Choroid plexus epithelial cell (primary cell): ENCODE measurements at regions not wholly inside any gene's neighbourhood (a gene's known extent, or its start where the extent isn't known, plus 50 kb on each side); places are given as distances from the start of the nearest gene placed in this dataset.

Experiments
- DNase-seq: peaks from one replicate; pipeline ENCODE4 v3.0.0-alpha.2; 2010; ENCODE audit warnings: low read depth
- H3K4me3 ChIP-seq: 2 replicates; pipeline ENCODE4 v1.5.1; 2011; ENCODE audit warnings: low read depth, mild to moderate bottlenecking, control low read depth, low read length, moderate library complexity
- TF ChIP-seq, protein P1 (sequence below): conservative IDR thresholded peaks from 2 replicates; pipeline ENCODE4 v1.5.1; 2011; ENCODE audit warnings: low read depth, mild to moderate bottlenecking, control low read depth, inconsistent platforms, low read length, moderate library complexity

DNA sequence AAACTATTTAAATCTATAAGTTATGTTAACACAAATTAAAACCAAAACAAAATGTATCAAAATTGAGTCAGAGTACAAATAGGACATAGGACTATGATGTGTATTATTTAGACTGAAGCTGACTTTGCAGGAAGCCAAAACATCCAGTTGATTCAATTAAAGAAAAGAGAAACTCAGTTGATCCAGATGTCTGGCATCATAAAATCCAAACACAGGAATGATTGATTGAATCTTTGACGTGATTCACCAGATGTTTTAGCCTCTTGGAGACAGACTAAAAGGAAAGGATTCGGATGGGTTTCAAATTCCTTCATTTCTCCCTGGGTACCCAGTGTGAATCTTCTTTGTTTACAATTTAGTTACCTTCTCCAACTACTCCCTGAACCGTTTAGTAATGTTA, 272.9 kb downstream of the IRS1 start:
- H3K4me3 ChIP-seq: no peak overlapping the region
- DNase-seq: no peak
- TF ChIP-seq, protein P1, sequence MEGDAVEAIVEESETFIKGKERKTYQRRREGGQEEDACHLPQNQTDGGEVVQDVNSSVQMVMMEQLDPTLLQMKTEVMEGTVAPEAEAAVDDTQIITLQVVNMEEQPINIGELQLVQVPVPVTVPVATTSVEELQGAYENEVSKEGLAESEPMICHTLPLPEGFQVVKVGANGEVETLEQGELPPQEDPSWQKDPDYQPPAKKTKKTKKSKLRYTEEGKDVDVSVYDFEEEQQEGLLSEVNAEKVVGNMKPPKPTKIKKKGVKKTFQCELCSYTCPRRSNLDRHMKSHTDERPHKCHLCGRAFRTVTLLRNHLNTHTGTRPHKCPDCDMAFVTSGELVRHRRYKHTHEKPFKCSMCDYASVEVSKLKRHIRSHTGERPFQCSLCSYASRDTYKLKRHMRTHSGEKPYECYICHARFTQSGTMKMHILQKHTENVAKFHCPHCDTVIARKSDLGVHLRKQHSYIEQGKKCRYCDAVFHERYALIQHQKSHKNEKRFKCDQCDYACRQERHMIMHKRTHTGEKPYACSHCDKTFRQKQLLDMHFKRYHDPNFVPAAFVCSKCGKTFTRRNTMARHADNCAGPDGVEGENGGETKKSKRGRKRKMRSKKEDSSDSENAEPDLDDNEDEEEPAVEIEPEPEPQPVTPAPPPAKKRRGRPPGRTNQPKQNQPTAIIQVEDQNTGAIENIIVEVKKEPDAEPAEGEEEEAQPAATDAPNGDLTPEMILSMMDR: no peak

DNA sequence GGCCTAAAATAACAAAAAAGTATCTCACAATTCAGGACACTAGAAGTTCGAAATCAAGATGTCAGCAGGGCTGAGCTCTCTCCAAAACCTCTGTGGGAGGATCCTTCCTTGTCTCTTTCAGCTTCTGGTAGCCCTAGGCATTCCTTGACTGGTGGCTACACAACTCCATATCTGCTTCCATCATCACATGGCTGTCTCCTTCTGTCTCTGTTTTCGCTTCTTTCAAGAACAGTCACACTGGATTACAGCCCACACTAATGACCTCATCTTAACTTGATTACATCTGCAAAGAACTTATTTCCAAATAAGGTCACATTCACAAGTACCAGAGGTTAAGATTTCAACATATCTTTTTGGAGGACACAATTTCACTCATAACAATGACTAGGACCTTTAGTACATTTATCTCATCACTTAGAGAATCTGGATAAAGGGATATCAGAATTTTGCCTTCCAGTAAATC, 275.2 kb downstream of the IRS1 start:
- no peak overlapping the region for H3K4me3 ChIP-seq
- TF ChIP-seq, protein P1: no peak
- peak; percentile 97 for DNase-seq

DNA sequence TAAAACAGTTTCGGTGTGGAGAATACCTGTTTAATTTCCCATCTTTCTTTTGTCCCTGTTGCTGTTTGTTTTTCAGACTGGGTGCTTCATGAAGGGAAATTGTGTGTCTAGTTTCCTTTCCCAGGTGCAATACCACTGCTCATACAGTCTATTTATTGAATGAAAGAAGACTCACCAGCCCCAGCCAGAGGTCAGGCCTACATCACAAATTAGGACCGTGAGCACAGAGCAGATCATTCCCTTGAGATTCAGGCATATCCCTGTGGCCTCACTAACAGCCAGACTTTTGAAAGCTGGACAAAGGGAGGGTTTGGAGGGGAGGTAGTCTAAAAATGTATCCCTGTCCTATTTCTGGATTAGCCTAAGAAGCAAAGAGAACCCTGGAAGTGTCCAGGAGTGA, 278.9 kb downstream of the IRS1 start:
- no peak for DNase-seq
- TF ChIP-seq, protein P1: no peak
- H3K4me3 ChIP-seq: no peak overlapping the region

DNA sequence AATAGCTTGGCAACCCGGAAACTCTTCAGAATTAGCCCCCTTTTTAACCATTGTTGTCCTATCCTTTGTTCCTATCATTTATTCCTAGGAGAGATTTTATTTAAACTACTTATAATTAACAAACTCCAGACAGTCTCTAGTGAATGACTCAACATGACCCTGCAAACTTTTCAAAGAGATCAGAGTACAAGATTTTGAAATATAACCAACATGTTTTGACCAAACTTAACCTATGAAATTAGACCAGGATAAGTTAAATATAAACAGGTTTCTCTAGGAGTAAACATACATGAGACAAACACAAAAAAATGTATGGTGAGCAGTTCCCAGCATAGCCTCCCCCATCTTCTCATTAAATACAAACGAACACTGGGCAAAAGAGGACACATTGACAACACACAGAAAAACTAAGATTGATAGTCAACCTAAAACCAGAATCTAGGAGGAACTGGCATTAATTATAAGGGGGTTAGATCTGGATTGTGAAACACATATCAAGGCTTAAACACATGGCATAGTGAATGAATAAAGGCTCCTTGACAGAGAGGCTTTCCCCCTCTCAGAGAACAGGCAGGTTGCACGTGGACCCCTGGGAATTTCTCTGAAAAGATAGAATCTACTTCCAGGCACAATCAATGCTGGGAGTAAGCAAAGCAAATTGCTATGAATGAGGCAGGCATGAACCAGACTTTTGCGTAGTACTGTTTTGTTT, 284.1 kb downstream of the IRS1 start:
- TF ChIP-seq, protein P1: no peak
- no peak overlapping the region for H3K4me3 ChIP-seq
- DNase-seq: peak; percentile 77

DNA sequence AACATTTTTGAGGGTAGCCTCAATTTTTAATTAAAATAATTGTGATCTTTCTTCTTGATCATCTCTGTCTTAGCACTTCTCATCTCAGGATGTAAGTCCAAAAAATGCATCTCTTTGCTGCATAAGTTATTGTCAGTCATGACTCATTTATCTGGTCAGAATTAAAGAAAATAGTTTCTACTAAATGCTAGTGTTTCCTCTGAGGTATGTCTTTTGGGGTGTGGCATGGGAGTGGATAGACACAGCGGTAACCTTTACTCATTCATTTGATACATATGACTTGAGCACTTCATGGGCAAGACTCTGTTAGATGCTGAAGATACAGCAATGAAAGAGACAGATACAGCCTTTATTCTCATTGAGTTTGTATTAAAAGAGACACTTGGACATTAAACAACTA, 284.7 kb downstream of the IRS1 start:
- TF ChIP-seq, protein P1: no peak
- H3K4me3 ChIP-seq: no peak overlapping the region
- DNase-seq: peak; percentile 54

DNA sequence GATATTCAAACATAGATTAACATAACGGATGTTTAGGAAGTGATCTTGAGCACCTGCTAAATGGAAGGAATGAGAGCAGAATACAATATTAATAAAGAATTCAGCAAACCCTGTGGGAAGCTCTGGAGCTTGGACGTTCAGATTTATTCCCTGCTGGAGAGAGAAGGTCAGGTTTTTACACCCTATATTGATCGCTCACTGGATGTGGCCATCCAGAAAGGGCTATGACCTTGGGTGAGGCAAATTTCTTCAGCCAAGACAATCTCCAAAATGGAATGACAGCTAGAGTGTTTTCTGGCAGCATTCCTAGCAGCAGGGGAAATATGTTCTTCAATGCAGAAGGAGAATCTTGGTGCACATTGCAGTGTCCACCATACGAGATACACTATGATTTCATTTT, 288.3 kb downstream of the IRS1 start:
- H3K4me3 ChIP-seq: no peak overlapping the region
- no peak for DNase-seq
- TF ChIP-seq, protein P1: no peak

DNA sequence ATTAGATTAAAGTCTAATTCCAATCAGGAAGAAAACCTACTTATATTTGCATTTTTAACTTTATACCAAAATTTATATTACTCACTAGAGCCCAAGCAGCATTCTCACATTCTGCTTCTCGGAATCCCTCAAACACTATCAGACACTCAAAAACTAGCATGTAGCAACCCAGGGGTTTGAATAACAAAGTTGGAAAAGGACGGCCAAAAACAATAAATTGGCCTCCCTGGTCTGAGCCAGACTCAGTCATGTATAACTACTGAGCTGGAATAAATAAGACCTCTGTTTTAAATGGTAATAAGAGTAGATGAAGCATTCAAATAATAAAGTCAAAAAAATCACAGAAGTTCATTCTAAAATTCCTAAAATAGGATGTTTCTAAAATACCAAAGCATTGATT, 290.9 kb downstream of the IRS1 start:
- TF ChIP-seq, protein P1: no peak
- H3K4me3 ChIP-seq: no peak overlapping the region
- DNase-seq: peak; percentile 74
